GM18870 (cell line): ENCODE measurements at regions not wholly inside any gene's neighbourhood (a gene's known extent, or its start where the extent isn't known, plus 50 kb on each side); places are given as distances from the start of the nearest gene placed in this dataset.

Experiments
- ATAC-seq: cut with Tn5 transposase; IDR thresholded peaks from one replicate; pipeline ENCODE4 v1.9.1; 2021; ENCODE audit warnings: moderate library complexity; ENCODE audit not compliant: unreplicated experiment

GRCh38 chr16:52805559-52806168 lies 247.0 kb downstream of the CHD9NB start:
- no peak for ATAC-seq

DNA sequence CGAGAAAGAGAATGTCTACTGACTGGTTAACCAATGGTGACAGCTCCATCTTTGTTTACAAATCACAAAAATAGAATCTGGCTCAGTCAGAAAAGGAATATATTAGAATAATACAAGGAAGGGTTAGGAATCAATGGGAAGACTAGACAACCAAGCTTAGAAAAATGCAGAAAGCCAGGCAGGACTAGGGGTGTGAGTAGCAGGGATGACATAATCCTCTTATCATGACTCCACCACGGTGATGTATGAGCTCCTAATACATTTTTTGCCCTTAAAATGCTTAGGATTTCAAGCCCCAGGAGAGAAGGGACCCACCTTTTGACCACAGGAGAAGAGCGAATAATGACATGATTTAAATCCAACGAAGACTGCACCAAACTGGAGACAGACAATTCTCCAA lies 252.3 kb downstream of the CHD9NB start:
- no peak for ATAC-seq

- no peak for ATAC-seq
These were observed 252.2 kb upstream of the TOX3 start for GRCh38 chr16:52799149-52799548.

DNA sequence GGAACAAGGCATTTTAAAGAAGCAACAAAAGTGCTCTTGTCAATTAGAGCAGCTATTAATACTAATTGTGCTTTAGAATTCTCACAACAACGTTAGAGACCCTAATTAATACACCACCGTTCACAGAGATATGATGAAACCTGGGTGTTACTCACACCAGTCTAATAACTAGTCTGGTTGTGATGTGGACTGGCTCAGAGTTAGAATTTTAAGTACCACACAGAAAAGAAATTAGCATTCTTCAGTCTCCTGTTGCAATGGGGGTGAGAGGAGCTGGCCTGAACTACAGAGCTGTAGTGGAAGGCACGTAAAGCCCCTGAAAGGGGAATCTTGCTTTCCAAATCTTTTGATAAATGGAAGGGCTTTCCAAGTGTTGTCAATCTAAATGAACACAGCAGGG lies 240.8 kb upstream of the TOX3 start:
- no peak for ATAC-seq

- no peak for ATAC-seq
These were observed 239.1 kb upstream of the TOX3 start for GRCh38 chr16:52786091-52786490.

GRCh38 chr16:52785653-52786052 lies 238.7 kb upstream of the TOX3 start:
- no peak for ATAC-seq

DNA sequence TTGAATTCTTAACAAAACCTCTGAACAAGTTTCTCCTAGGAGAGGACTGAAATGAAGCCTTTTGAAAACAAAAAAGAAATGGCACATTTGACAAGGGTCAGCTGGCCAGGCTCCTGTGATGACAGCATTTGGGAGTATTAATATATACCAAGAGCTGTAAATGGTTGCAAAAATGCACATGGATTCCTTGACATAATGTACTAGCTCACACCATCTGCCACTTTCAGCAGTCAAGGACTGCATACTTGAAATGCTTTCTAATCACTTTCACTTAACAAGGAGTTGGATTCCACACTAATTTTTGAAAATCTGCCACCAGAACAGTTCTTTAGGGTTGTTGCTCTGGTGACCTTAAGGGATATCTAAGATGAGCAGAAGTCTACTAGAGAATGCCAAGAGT lies 236.7 kb upstream of the TOX3 start:
- ATAC-seq = no peak

DNA sequence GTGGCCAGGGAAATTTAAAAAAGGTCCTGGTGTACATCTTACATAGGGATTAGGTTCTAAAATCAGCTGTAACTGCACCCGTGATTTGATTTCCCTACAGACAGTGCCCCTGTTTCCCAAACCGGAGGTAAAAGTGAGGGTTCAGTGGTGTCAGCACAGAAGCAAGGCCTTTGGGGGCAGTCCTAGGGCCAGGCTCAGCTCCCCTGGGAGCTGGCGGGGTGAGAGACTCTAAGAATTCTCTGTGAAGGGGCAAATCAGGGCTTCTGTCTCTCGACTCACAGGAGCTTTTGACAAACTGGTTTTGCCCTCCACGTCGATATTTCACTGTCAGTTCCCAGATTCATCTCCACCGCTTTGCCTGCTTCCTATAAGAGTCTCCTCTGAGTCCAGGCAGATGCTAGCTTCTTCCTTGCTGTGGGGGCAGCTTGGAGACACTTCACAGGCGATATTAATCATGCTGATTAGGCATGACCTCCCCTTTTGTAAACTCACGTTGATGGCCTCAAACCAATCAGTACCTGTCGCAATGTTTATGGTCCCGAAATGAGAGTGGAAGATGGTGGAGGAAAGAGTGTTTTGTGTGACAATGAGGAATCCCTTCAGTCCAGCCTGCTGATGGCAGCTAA lies 234.2 kb upstream of the TOX3 start:
- ATAC-seq = no peak

GRCh38 chr16:52773026-52773425 lies 226.1 kb upstream of the TOX3 start:
- ATAC-seq = no peak

DNA sequence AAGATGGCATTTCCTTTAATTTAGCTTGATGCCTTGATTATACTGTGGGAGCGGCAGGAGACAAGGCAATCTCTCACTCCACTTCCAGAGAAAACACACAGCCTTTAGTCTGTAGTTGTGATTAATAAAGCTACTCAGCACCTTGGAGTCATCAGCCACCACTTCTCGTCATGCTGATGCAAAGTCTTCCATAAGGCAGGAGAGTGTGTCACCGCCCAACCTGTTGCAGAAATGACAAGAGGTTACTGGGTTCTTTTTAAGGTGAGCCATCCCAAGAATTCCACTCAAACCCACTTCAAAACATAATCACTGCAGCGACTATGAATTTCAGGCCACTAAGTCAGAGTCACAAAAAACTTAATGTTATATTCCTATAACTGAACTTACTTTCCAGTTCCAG lies 223.9 kb upstream of the TOX3 start:
- no peak for ATAC-seq

- no peak for ATAC-seq
These were observed 211.5 kb upstream of the TOX3 start for GRCh38 chr16:52758473-52758855.

DNA sequence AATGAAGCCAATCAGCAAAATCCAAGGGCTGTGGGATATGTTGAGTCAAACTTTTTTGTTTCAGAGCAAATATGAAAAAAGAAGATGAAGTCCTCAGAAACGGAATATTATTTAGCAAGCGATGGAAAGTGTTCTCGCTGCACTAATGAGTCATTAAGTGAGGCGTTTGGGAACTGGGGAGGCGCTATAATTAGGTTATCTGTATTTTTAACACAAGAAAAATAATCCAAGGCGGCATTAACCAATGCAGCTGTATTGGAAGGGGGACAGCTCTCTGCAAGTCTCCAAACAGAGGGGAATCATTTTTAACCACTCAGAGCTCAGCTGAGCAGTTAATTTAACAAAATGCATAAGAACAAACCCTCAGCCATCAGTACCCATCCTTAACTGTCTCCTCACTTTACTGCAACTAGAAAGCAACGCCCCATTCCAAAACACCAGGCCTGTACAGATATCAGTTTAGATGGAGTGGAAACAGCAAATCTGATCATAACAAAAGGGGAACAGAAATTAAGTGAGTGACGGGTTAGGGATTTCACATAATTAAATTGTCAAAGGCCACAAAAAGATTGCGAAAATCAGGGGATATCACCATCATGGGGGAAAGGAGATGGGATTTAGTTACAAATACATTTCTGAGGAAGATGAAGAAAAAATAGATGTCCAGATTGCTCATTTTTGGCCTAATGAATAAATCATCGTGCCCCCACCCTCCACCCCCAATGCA lies 211.0 kb upstream of the TOX3 start:
- ATAC-seq = no peak

DNA sequence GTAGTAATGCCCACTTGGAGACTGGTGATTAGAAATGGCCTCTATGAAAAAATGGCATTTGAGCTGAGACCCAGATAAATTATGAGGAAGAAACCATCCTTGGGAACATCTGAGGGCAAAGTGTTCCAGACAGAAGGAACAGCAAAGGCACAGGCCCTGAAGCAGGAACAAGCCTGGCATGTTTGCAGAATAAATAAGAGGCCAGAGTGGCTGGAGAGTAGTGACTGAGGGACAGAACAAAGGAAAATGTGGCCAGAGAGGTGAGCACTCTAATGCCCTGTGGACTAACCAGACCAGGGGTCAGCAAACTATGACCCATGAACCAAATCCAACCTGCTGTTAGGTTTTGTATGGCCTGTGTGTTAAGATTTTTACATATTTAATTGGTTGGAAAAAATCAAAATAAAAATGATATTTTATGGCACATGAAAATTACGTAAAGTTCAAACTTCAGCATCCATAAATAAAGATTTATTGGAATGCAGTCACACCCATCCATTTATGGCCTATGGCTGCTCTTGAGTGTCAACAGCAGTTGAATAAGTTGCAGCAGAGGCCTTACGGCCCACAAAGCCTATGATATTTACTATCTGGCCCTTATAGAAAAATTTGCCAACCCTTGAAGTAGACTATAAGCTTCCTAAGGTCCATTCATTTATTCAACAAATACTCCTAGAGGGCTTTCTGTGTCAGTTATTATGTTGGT lies 210.0 kb upstream of the TOX3 start:
- ATAC-seq = no peak

GRCh38 chr16:52755396-52755795 lies 208.5 kb upstream of the TOX3 start:
- ATAC-seq = no peak

DNA sequence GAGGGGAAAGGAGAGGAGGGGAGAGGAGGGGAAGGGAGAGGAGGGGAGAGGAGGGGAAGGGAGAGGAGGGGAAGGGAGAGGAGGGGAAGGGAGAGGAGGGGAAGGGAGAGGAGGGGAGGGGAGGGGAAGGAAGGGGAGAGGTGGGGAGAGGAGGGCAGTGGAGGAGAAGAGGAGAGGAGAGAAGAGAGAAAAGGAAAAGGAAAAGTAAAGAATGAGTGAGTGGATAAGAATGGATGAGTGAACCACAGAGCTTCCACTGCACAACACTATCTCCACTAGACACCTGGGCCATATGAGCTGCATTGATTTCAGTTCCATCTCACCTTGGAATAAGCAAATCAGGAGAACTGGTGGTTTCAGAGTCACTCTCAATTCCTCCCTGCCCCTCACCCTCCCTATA lies 204.1 kb upstream of the TOX3 start:
- ATAC-seq = no peak

- no peak for ATAC-seq
These were observed 201.8 kb upstream of the TOX3 start for GRCh38 chr16:52748741-52749140.

DNA sequence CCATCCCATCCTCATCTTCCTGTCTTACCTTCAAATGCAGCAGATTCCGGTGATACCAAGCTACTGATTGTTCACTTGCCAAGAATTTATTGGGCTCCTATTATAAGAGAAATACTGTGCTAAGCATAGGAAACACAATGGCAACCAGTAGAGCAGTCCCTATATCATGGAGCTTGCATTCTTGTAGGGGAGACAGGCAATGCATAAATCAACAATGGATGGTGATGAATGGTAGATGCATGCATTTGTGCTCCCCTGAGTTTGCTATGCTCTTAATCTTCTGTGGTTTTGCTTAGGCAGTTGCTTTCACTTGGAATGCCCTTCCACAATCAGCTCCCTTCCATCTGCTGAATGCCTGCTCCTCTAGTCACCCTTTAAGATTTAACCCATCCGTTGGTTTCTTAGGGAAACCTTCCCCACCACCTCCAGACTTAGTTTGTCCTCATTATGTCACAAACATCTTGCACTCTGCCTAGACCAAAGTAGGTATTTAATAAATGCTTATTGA lies 200.2 kb upstream of the TOX3 start:
- no peak for ATAC-seq

DNA sequence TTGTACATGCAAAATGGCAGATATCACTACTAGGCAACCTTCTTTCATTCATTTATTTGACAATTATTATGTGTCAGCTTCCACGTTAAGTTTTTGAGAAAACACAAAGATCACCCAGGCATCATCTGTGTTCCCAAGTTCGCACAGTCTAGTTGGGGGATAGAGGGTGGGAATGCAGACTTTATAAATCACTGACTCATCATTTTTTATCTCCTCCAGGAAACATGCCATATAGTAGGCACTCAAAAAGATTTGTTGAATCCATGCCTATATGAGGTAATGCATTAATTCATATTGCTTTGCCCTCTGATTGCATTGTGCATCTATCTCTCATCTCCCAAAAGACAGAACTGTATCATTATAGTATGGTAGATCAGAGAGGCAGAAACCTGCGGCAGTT lies 196.8 kb upstream of the TOX3 start:
- no peak for ATAC-seq

DNA sequence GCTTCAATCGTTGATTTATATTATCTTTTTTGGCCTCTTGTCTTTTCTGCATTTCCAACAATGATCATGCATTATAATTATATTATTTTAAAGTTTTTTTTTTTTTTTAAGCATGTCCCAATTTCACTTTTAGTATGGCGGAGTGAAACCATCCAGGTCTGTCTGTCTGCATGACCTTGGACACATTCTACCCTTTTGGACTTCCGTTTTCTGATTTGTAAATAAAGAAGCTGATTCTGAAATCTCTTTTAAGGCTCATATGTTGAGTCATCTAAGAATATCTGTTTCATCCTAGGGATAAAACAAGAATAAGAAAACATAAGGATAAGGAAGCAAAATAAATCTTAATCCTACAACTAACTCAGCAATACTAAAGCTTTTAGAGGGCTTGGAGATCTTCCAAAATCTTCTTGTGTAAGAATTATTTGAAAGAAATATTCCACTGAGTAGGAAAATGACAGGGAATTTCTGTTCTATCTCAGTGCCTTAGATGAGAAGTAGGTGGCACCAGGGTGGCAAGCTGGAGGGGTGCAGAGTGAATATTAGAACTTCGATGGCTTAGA lies 195.7 kb upstream of the TOX3 start:
- no peak for ATAC-seq

- ATAC-seq = no peak
These were observed 195.1 kb upstream of the TOX3 start for GRCh38 chr16:52742052-52742451.

DNA sequence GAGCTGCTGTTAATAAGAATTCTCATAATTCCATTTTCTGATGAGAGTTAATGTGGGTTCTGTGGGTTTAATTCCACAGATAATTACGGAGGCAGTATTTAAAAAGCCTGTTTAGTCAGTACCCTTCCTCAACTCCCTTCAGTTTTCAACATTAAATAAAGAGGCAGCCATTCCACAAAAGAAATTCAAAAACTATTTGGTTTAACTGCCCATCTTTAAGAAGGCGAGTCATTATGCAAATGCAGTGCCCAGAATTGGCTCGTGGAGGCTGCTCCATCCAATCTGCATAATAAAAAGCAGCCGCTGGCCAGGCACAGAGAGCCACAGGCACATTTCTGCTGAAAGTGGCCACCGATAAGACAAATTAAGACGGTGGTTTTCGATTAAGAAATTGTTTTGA lies 194.4 kb upstream of the TOX3 start:
- ATAC-seq = no peak
